Kidney epithelial cell (primary cell): ENCODE measurements at regions not wholly inside any gene's neighbourhood (a gene's known extent, or its start where the extent isn't known, plus 50 kb on each side); places are given as distances from the start of the nearest gene placed in this dataset.

Source experiments
- DNase-seq: peaks from one replicate; pipeline ENCODE4 v3.0.0-alpha.2; 2010; ENCODE audit warnings: low read depth
- H3K27me3 ChIP-seq: 2 replicates; pipeline ENCODE4 v1.6.0; 2011; ENCODE audit warnings: low read length; ENCODE audit not compliant: control insufficient read depth, insufficient read depth
- H3K36me3 ChIP-seq: 2 replicates; pipeline ENCODE4 v1.5.1; 2011; ENCODE audit warnings: low read length; ENCODE audit not compliant: control insufficient read depth, insufficient read depth
- H3K4me3 ChIP-seq: 2 replicates; pipeline ENCODE4 v1.5.1; 2011; ENCODE audit warnings: low read depth, mild to moderate bottlenecking, control low read depth, low read length
- CTCF ChIP-seq: IDR thresholded peaks from 2 replicates; pipeline ENCODE4 v1.5.1; 2011; ENCODE audit warnings: mild to moderate bottlenecking, moderate library complexity, low read length, control low read depth, inconsistent platforms; ENCODE audit not compliant: insufficient read depth, poor library complexity, severe bottlenecking

GRCh38 chr6:170190046-170190445, 100.8 kb downstream of the DLL1 start:
- no peaks in the 10 kb centered on the region for H3K27me3 ChIP-seq
- H3K4me3 ChIP-seq: no peak overlapping the region
- TF ChIP-seq CTCF: no peak
- no peak for DNase-seq
- H3K36me3 ChIP-seq: no peaks in the 10 kb centered on the region

GRCh38 chr6:170189236-170189635, 101.6 kb downstream of the DLL1 start:
- no peaks in the 10 kb centered on the region for H3K27me3 ChIP-seq
- no peak overlapping the region for H3K4me3 ChIP-seq
- H3K36me3 ChIP-seq: no peaks in the 10 kb centered on the region
- no peak for DNase-seq
- TF ChIP-seq CTCF: no peak

- DNase-seq: no peak
- TF ChIP-seq CTCF: no peak
- Histone ChIP-seq H3K4me3 (no peak overlapping the region), H3K27me3 (no peaks in the 10 kb centered on the region), H3K36me3 (no peaks in the 10 kb centered on the region)
These were observed 102.3 kb downstream of the DLL1 start for GRCh38 chr6:170188571-170189001.

- TF ChIP-seq CTCF: no peak
- no peak for DNase-seq
- Histone ChIP-seq H3K4me3 (no peak overlapping the region), H3K27me3 (no peaks in the 10 kb centered on the region), H3K36me3 (no peaks in the 10 kb centered on the region)
These were observed 103.0 kb downstream of the DLL1 start for GRCh38 chr6:170187669-170188566.

GRCh38 chr6:170186941-170187668, 103.8 kb downstream of the DLL1 start:
- DNase-seq: no peak
- TF ChIP-seq CTCF: no peak
- H3K4me3 ChIP-seq: no peak overlapping the region
- no peaks in the 10 kb centered on the region for H3K27me3 ChIP-seq
- no peaks in the 10 kb centered on the region for H3K36me3 ChIP-seq
